AG20443 (cell line): ENCODE measurements at regions not wholly inside any gene's neighbourhood (a gene's known extent, or its start where the extent isn't known, plus 50 kb on each side); places are given as distances from the start of the nearest gene placed in this dataset.
A peak's percentile ranks its signal among the peaks of the same experiment; 100 is the strongest.
"Not testable (repeated sequence)": the region's sequence is repeated elsewhere in the genome, so short reads cannot be mapped to it uniquely, and the experiment has no call there.

Experiments used
- DNase-seq: peaks from one replicate; pipeline ENCODE4 v3.0.0; 2012; ENCODE audit warnings: low spot score, mixed read lengths

GRCh38 chr7:24052572-24053260, 231.3 kb upstream of the NPY start:
- peak; percentile 30 for DNase-seq

DNA sequence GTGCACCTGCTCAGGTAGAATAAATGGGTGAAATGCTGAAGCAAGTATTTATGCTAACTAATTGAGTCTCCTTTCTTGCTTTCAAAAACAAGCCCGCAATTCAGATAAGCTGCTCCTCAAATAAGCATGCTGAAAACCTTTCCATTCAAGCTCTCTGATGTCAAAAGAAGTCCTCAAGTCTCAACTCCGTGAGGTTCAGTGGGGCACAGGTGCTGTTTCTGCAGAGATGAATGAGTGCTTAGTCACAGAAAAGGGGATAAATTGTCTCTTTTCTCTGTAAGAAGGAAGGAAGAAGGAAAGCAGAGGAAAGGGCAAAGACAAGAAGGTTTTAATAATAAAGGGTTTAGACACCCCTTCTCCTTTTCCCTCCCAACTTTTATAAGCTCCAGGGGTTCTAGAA, 229.8 kb upstream of the NPY start:
- DNase-seq, result no peak

DNA sequence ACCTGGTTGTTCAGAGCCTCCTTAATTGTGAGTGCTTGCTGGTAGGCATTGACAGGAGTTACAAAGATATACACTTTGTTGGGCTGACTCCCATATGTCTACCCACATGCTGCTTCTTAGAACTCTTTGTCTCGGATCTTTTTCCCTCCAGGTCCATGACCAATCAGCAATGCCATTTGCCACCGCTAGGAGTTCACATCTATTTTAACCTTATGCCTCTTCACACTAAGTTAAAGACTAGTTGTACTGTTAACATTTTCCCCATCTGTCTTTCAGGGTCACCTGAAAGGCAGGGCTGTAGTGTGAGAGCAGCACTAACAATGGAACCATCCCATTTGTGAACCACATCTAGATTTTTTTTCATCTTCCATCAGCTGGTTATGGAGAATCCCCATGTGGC, 226.7 kb upstream of the NPY start:
- DNase-seq, result no peak

- DNase-seq, result no peak
These were observed 225.0 kb upstream of the NPY start for GRCh38 chr7:24058953-24059352.

GRCh38 chr7:24059775-24060174, 224.2 kb upstream of the NPY start:
- no peak for DNase-seq

DNA sequence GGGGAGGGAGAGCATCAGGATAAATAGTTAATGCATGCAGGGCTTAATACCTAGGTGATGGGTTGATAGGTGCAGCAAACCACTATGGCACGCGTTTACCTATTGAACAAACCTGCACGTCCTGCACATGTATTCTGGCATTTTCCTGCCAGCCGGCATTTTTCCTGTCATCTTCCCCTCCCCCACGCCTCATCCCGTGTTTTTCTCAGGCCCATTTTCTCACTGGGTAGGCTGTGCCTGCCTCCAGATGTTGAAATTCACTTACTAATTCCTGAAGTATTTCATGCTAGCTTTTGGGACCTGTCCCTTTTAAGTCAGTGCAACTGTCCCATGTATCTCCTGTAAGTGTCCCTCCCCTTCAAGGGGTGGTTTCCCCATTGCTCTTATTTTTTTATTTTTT, 220.3 kb upstream of the NPY start:
- DNase-seq, result no peak

- no peak for DNase-seq
These were observed 214.2 kb upstream of the NPY start for GRCh38 chr7:24069751-24070150.

DNA sequence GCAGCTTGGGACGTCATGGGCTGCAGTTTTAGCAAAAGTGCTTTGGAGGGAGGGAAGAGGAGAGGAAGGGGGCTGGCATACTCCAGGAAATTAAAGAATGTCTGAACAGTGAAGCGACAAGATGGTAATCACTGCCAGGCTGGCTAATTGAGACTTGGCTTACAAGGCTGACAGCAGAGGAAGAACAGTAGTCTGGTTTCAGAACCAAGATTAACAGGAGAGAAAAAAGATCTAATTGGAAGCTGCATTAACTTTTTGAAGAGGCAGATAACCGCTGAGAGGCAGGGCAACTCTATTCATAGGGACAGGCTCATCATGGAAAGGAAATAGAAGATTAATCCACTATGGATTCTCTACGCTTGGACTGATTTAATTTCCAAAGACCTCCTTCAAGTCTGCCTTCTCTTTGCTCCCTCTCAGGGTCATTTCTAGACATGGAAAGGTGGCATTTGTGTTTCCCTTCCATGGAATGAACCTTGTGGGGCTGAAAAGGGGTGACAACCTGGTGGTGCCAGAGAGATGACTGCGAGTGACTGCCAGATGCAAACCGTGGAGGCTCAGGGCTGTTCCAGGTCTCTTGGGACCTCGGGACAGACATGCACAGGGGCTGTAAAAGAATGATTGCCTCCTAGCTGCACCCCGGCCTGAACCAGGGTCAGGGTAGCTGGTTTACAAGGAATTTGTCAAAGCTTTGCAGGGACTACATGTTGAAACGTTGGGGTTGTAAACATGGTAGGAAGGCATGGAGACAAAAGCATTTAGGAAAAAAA, 210.2 kb upstream of the NPY start:
- DNase-seq, result no peak

DNA sequence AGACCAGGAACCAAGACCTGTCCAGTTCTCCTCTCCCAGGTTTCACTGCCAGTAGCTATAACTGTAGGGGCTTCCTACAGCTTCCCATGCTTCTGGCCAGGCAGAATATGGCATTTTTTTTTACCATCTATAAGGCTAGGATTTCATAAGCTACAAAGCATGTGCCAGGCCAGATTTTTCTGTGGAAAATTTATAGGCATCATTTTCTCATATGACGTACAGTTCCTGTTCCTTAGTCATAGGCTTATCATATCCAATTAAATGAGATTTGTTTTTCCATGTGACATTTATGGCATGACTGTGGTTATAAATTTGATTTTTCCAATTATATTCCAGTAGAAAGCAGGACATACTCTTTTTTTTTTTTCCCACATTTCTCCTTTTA, 208.6 kb upstream of the NPY start:
- no peak for DNase-seq

DNA sequence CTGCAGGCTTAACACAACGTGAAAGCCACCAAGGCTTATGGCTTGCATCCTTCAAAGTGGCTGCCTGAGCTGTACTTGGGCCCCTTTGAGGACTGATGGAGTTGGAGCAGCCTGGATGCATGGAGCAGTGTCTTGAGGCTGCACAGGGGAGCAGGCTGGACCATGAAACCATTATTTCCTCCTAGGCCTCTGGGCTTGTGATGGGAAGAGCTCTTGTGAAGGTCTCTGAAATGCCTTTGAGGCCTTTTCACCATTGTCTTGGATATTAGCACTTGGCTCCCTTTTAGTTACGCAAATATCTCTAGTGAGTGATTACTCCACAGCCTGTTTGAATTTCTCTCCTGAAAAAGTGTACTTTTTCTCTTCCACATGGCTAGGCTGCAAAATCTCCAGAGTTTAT, 201.2 kb upstream of the NPY start:
- DNase-seq, result no peak

DNA sequence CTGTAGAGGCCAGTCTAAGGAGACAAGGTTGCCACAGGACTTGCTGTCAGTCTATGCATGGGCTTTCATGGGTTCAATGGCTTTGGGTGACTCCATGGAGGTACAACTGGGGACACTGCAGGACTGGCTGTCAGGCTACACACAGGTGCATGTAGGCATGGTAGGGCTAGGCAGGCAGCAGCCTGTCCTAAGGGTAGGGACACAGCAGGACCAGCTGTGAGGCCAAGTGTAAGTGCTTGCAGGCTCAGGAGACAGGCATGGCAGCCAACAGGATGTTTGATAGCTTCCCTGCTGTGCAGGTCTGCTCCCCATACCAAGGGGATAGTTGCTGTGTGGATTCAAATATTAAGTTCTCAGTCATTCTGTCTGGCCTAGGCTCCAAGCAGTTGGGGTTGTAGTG, 181.0 kb upstream of the NPY start:
- no peak for DNase-seq

- DNase-seq, result no peak
These were observed 175.0 kb upstream of the NPY start for GRCh38 chr7:24108906-24109376.

- DNase-seq, result no peak
These were observed 173.9 kb upstream of the NPY start for GRCh38 chr7:24110056-24110455.

GRCh38 chr7:24113506-24113905, 170.5 kb upstream of the NPY start:
- DNase-seq, result no peak

GRCh38 chr7:24115661-24116060, 168.3 kb upstream of the NPY start:
- DNase-seq, result no peak

DNA sequence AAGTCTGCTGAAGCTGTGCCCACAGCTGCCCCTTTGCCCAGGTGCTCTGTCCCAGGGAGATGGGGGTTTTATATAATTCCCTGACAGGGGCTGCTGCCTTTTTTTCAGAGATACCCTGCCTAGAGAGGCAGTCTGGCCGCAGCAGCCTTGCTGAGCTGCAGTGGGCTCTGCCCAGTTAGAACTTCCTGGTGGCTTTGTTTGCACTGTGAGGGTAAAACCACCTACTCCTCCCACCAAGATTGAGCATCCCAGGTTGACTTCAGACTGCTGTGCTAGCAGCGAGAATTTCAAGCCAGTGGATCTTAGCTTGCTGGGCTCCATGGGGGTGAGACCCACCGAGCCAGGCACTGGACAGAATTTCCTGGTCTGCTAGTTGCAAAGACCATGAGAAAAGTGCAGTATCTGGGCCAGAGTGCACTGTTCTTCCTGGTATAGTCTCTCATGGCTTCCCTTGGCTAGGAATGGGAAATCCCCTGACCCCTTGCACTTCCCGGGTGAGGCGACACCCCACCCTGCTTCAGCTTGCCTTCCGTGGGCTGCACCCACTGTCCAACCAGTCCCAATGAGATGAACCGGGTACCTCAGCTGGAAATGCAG, 166.0 kb upstream of the NPY start:
- DNase-seq, result not testable (repeated sequence)

DNA sequence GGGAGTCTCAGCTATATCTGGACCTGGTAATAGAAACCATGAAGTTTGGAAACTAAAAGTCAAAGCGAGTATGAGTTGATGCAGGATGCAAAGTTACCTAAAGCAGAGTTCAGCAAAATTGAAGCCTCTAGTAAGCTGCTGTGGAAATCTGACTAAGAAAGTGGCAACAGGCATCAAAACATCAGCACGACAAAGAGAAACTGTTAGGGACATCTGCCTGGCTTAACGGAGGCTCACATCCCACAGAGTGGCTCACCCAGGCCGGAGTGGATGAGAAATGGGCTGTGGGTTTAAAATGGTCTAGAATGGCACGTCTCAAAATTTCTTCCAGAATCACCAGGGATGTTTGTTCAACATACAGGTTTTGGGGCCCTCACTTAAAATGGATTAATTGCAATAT, 164.1 kb upstream of the NPY start:
- no peak for DNase-seq

DNA sequence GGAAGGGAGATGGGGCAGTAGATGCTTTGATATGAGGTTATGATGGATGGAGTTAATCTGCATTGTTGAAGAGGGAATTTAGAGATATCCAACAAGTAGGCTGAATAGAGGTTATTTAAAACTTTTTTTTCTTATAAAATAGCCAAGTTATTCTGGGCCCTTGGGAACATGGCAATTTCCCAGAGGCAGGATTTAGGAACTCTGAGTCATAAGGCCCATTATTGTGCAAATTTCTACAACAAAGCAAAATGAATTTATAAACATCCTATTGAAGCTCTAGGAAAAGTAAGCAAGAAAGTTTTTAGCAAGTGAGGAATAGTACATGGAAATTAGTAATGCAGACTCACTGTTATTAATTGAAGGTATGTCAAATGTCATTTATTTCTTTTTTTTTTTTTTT, 160.9 kb upstream of the NPY start:
- no peak for DNase-seq

GRCh38 chr7:24125765-24126164, 158.2 kb upstream of the NPY start:
- no peak for DNase-seq

DNA sequence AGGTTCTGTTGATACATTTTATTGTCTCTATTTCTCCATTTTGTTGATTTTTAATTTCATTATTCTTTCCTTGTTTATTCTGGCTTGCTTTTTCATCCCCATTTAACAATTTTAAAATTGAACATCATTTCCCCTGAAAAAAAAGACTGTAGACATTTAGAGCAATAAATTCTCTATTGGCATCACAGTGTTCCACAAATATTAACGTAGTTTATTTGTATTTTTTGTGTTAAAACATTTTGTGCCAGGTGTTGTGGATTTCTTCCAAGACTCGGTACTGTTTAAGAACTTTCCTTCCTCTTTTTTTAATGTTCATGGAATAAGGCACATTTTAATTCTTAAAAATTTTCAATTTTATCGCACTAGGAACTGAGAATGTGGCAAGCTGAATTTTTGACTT, 156.1 kb upstream of the NPY start:
- no peak for DNase-seq

- no peak for DNase-seq
These were observed 154.4 kb upstream of the NPY start for GRCh38 chr7:24129597-24129996.

DNA sequence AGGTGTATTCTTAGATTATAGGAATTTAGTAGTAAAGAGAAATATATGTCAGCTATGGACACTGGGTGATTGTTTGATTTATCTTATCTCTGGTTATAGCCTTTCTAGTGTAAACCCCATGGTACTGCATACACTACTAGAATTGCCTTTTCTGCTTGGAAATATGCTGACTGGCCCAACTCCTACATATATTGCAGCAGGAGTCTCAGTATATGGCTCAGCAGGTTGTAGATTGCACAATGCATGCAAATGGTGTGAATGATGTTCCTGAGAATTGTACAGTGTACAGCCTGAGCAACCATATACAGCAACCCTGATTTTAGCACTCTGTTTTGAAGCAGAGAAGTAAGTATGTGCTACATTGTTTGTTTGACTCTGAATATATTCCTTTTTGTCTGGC, 153.4 kb upstream of the NPY start:
- DNase-seq, result no peak

DNA sequence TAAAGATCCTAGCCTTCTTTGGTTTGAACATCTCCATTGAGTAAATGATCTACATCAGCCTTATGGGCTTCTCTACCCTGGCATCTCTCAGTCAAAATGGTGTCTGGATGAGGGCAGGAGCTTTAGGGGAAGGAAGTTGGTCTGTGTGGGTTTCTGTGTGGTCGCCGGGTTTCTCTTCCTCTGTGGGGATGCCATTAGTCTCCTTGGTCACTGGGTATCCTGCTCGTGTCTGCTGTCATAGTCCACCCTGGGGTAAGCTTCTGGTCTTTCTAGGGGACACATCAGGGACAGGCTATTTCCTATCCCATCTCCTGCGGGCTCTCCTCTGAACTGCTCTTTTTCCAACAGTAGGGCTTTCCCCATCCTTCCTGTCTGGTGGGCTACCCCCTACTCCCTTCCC, 150.3 kb upstream of the NPY start:
- DNase-seq, result no peak
